OCI-LY1 (cell line): ENCODE measurements at regions not wholly inside any gene's neighbourhood (a gene's known extent, or its start where the extent isn't known, plus 50 kb on each side); places are given as distances from the start of the nearest gene placed in this dataset.
"Not testable (repeated sequence)": the region's sequence is repeated elsewhere in the genome, so short reads cannot be mapped to it uniquely, and the experiment has no call there.

Experiments
- H2AFZ ChIP-seq: fragments of 200-600 bp; sonication (generic), shearing (Covaris generic); 2 replicates; pipeline ENCODE4 v1.6.0; 2014; ENCODE audit warnings: antibody characterized with exemption, mild to moderate bottlenecking, low read length
- H3F3A ChIP-seq: fragments of 200-600 bp; sonication (generic), shearing (Covaris generic); 2 replicates; pipeline ENCODE4 v1.6.0; 2014; ENCODE audit warnings: mild to moderate bottlenecking, antibody characterized with exemption, low read length, moderate library complexity; ENCODE audit not compliant: insufficient read depth
- H3K27ac ChIP-seq: fragments of 200-600 bp; sonication (generic); 2 replicates; pipeline ENCODE4 v1.5.1; 2014; ENCODE audit warnings: low read length, mixed run types, mild to moderate bottlenecking, low read depth; ENCODE audit not compliant: poor library complexity, severe bottlenecking
- H3K27me3 ChIP-seq: fragments of 200-600 bp; sonication (generic); 2 replicates; pipeline ENCODE4 v1.6.0; 2014; ENCODE audit warnings: antibody characterized with exemption, mild to moderate bottlenecking, low read length, moderate library complexity; ENCODE audit not compliant: insufficient read depth
- H3K36me3 ChIP-seq: fragments of 200-600 bp; sonication (generic); 2 replicates; pipeline ENCODE4 v1.6.1; 2014; ENCODE audit warnings: mild to moderate bottlenecking, antibody characterized with exemption, low read length, moderate library complexity, mixed read lengths; ENCODE audit not compliant: insufficient read depth
- H3K4me1 ChIP-seq: fragments of 200-600 bp; sonication (generic); 2 replicates; pipeline ENCODE4 v1.5.1; 2014; ENCODE audit warnings: mild to moderate bottlenecking, low read length, moderate library complexity; ENCODE audit not compliant: insufficient read depth, severe bottlenecking
- H3K4me2 ChIP-seq: fragments of 200-600 bp; sonication (generic), shearing (Covaris generic); 2 replicates; pipeline ENCODE4 v1.6.1; 2014; ENCODE audit warnings: low read length
- H3K4me3 ChIP-seq: fragments of 200-600 bp; sonication (generic); 2 replicates; pipeline ENCODE4 v1.5.1; 2014; ENCODE audit warnings: low read length, low read depth, mild to moderate bottlenecking, mixed read lengths; ENCODE audit not compliant: poor library complexity, severe bottlenecking
- H3K79me2 ChIP-seq: fragments of 200-600 bp; shearing (Covaris generic); 2 replicates; pipeline ENCODE4 v1.6.1; 2016; ENCODE audit warnings: mixed run types, low read length, mixed read lengths; ENCODE audit not compliant: insufficient read depth
- H3K9ac ChIP-seq: fragments of 200-600 bp; sonication (generic), shearing (Covaris generic); 2 replicates; pipeline ENCODE4 v1.6.1; 2014; ENCODE audit warnings: mild to moderate bottlenecking, low read length, mixed read lengths
- H3K9me2 ChIP-seq: fragments of 200-600 bp; sonication (generic), shearing (Covaris generic); 2 replicates; pipeline ENCODE4 v1.6.1; 2014; ENCODE audit warnings: low read depth, mild to moderate bottlenecking, low read length, mixed read lengths
- H3K9me3 ChIP-seq: fragments of 200-600 bp; shearing (Covaris generic); 2 replicates; pipeline ENCODE4 v1.6.1; 2014; ENCODE audit warnings: low read length, mixed read lengths
- H4K20me1 ChIP-seq: fragments of 200-600 bp; sonication (generic), shearing (Covaris generic); 2 replicates; pipeline ENCODE4 v1.6.0; 2016; ENCODE audit warnings: mild to moderate bottlenecking, low read length; ENCODE audit not compliant: insufficient read depth
- CTCF ChIP-seq: fragments of 200-600 bp; sonication (generic), shearing (Covaris generic); IDR thresholded peaks from 2 replicates; pipeline ENCODE4 v1.5.1; 2017; ENCODE audit warnings: mild to moderate bottlenecking, antibody characterized with exemption, low read length, moderate library complexity, mixed read lengths
- EZH2 ChIP-seq: fragments of 200-600 bp; sonication (generic), shearing (Covaris generic); IDR thresholded peaks from 2 replicates; pipeline ENCODE4 v1.8.0; 2017; ENCODE audit warnings: borderline replicate concordance, mixed run types, mild to moderate bottlenecking, antibody characterized with exemption, low read length, moderate library complexity, mixed read lengths

- Histone ChIP-seq H3K4me3 (no peak overlapping the region), H3K9ac (no peak overlapping the region), H3K27ac (no peak overlapping the region), H2AFZ (no peak overlapping the region), H4K20me1 (no peaks in the 10 kb centered on the region), H3F3A (no peaks in the 10 kb centered on the region), H3K4me2 (no peak overlapping the region), H3K4me1 (no peaks in the 10 kb centered on the region), H3K9me3 (no peaks in the 10 kb centered on the region), H3K9me2 (no peaks in the 10 kb centered on the region), H3K79me2 (no peaks in the 10 kb centered on the region), H3K36me3 (no peaks in the 10 kb centered on the region), H3K27me3 (no peaks in the 10 kb centered on the region)
- TF ChIP-seq CTCF = no peak
- TF ChIP-seq EZH2 = no peak
Measured at GRCh38 chr4:127469542-127469941, 163.2 kb upstream of the INTU start.

- Histone ChIP-seq H3K4me3 (no peak overlapping the region), H3K4me1 (no peaks in the 10 kb centered on the region), H3K9me2 (no peaks in the 10 kb centered on the region), H3K27ac (no peak overlapping the region), H3K9me3 (no peaks in the 10 kb centered on the region), H3F3A (no peaks in the 10 kb centered on the region), H3K79me2 (no peaks in the 10 kb centered on the region), H3K4me2 (no peak overlapping the region), H2AFZ (no peak overlapping the region), H3K27me3 (no peaks in the 10 kb centered on the region), H3K9ac (no peak overlapping the region), H4K20me1 (no peaks in the 10 kb centered on the region), H3K36me3 (no peaks in the 10 kb centered on the region)
- TF ChIP-seq EZH2 = no peak
- TF ChIP-seq CTCF = no peak
Measured at GRCh38 chr4:127469959-127470809, 162.6 kb upstream of the INTU start.

GRCh38 chr4:127478271-127478670 lies 154.5 kb upstream of the INTU start:
- not testable (repeated sequence) for H3K9ac ChIP-seq, H3K36me3 ChIP-seq, H3K27me3 ChIP-seq, H4K20me1 ChIP-seq, H3K27ac ChIP-seq, H2AFZ ChIP-seq, H3K79me2 ChIP-seq, H3F3A ChIP-seq, H3K9me2 ChIP-seq, H3K9me3 ChIP-seq, H3K4me3 ChIP-seq, H3K4me1 ChIP-seq, H3K4me2 ChIP-seq

GRCh38 chr4:127479031-127479622 lies 153.6 kb upstream of the INTU start:
- Histone ChIP-seq H3K27me3 (no peaks in the 10 kb centered on the region), H2AFZ (no peak overlapping the region)

More at GRCh38 chr4:127479031-127479622, 153.6 kb upstream of the INTU start:
- Histone ChIP-seq H3K79me2 (no peaks in the 10 kb centered on the region), H3K4me1 (no peaks in the 10 kb centered on the region), H3K4me2 (no peak overlapping the region), H3K36me3 (no peaks in the 10 kb centered on the region), H3F3A (no peaks in the 10 kb centered on the region), H3K9me3 (no peaks in the 10 kb centered on the region), H3K9me2 (no peaks in the 10 kb centered on the region), H4K20me1 (no peaks in the 10 kb centered on the region), H3K27ac (no peak overlapping the region), H3K9ac (no peak overlapping the region), H3K4me3 (no peak overlapping the region)
- no peak for TF ChIP-seq EZH2
- TF ChIP-seq CTCF = peak; percentile 67
